ENCODE measurements at regions not wholly inside any gene's neighbourhood (a gene's known extent, or its start where the extent isn't known, plus 50 kb on each side); places are given as distances from the start of the nearest gene placed in this dataset.

GRCh38 chr4:22895482-22895881, 202.7 kb downstream of the GBA3 start:
- WGBS: 100% methylated on average over 1 of the region's 1 CpG
- intact Hi-C loops (cut with DNase I): no loop called here

GRCh38 chr4:22884157-22884556, 191.4 kb downstream of the GBA3 start:
- no peaks in the 10 kb centered on the region for H3K27me3 ChIP-seq
- intact Hi-C loops (cut with DNase I): no loop called here

More at GRCh38 chr4:22895482-22895881, 202.7 kb downstream of the GBA3 start:
- Histone ChIP-seq H3K4me1 (no peaks in the 10 kb centered on the region), H3K27me3 (no peaks in the 10 kb centered on the region), H3K9me3 (peaks cover 0 to 5% (median 0%) of the 10 kb centered on the region in 4 donors), H3K27ac (replicated peaks in 1 of 4) (no peak overlapping the region), H3K4me3 (no peak overlapping the region), H3K36me3 (no peaks in the 10 kb centered on the region)
- TF ChIP-seq CTCF (IDR thresholded peaks at IDR 0.05) (no peak), POLR2AphosphoS5 (IDR thresholded peaks at IDR 0.05) (no peak), POLR2A (IDR thresholded peaks at IDR 0.05; ENCODE audit: low read depth) (no peak), EP300 (IDR thresholded peaks at IDR 0.05) (no peak)
- DNase-seq (ENCODE audit: extremely low spot score): no peak

DNA sequence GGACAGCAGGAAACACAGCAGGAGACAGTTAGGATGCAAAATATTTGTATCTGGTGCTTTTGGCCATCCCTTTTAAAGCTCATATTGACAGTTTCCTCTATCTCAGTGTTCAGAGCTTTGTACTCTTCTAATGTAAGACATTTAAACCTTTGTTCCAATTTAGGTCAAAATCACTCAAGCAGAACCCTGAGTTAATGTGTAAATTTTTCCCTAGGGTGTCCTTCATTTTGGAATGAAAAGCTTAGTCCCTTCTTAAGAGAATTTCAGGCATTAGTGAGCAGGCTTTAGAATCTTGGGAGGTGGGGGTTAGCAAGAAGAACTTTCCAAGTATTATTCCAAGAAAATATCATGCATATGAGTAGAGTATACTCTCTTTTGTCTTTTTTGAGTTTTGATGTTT, 188.7 kb downstream of the GBA3 start:
- H3K9me3 ChIP-seq: no peaks in the 10 kb centered on the region
- TF ChIP-seq POLR2AphosphoS5 (IDR thresholded peaks at IDR 0.05) (no peak), EP300 (IDR thresholded peaks at IDR 0.05) (no peak), CTCF (IDR thresholded peaks at IDR 0.05) (no peak), POLR2A (IDR thresholded peaks at IDR 0.05; ENCODE audit: low read depth) (no peak)
- DNase-seq (ENCODE audit: extremely low spot score): no peak
- no peak overlapping the region for H3K4me3 ChIP-seq
- H3K4me1 ChIP-seq: no peaks in the 10 kb centered on the region
- H3K36me3 ChIP-seq: no peaks in the 10 kb centered on the region
- H3K27me3 ChIP-seq: no peaks in the 10 kb centered on the region
- H3K27ac ChIP-seq (replicated peaks in 1 of 4): no peak overlapping the region
- intact Hi-C loops (cut with DNase I): no loop called here

More at GRCh38 chr4:22884157-22884556, 191.4 kb downstream of the GBA3 start:
- DNase-seq (ENCODE audit: extremely low spot score): no peak
- Histone ChIP-seq H3K27ac (replicated peaks in 1 of 4) (no peak overlapping the region), H3K4me3 (no peak overlapping the region), H3K9me3 (no peaks in the 10 kb centered on the region), H3K4me1 (no peaks in the 10 kb centered on the region), H3K36me3 (no peaks in the 10 kb centered on the region)
- TF ChIP-seq POLR2AphosphoS5 (IDR thresholded peaks at IDR 0.05) (no peak), EP300 (IDR thresholded peaks at IDR 0.05) (no peak), CTCF (IDR thresholded peaks at IDR 0.05) (no peak), POLR2A (IDR thresholded peaks at IDR 0.05; ENCODE audit: low read depth) (no peak)

DNA sequence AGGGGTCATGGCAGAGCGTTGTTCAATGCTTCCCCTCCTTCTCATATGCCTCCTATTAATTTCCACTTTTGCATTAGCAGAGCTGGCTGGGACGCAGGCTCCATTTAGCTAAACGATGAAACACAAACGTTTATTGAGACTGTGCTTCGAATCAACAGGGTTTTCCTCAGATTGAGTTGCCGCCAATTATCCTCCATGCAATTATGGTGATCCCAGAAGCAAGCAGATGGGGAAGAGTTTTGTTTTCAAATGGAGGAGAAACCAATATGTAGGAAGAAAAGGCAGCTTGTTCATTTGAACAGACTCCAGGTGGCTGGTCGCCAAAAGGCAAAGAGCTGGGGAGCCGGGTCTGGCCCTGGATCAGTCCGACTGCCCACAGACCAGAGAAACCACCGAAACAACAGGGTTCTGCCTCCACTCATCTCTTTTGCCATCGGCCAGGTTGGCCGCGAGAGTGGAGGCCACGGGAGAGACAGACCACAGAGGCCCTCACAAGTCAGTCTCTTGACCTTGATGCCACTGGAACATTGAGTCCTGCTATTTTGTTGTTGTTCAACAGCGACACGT, 184.8 kb downstream of the GBA3 start:
- Histone ChIP-seq H3K27ac (replicated peaks in 1 of 4) (no peak overlapping the region), H3K27me3 (no peaks in the 10 kb centered on the region), H3K9me3 (no peaks in the 10 kb centered on the region), H3K4me1 (no peaks in the 10 kb centered on the region), H3K4me3 (no peak overlapping the region), H3K36me3 (no peaks in the 10 kb centered on the region)
- 79% methylated on average over 16 of the region's 16 CpGs for WGBS
- DNase-seq (ENCODE audit: extremely low spot score): no peak
- TF ChIP-seq POLR2A (IDR thresholded peaks at IDR 0.05; ENCODE audit: low read depth) (no peak), POLR2AphosphoS5 (IDR thresholded peaks at IDR 0.05) (no peak), CTCF (IDR thresholded peaks at IDR 0.05) (no peak), EP300 (IDR thresholded peaks at IDR 0.05) (no peak)
- intact Hi-C loops (cut with DNase I): no loop called here

GRCh38 chr4:22876270-22876669, 183.5 kb downstream of the GBA3 start:
- no peaks in the 10 kb centered on the region for H3K9me3 ChIP-seq
- DNase-seq (ENCODE audit: extremely low spot score): no peak
- H3K27ac ChIP-seq (replicated peaks in 1 of 4): no peak overlapping the region
- 86% methylated on average over 2 of the region's 2 CpGs for WGBS
- no peaks in the 10 kb centered on the region for H3K36me3 ChIP-seq
- H3K4me3 ChIP-seq: no peak overlapping the region
- H3K27me3 ChIP-seq: no peaks in the 10 kb centered on the region
- no peaks in the 10 kb centered on the region for H3K4me1 ChIP-seq
- TF ChIP-seq CTCF (IDR thresholded peaks at IDR 0.05): no peak
- TF ChIP-seq EP300 (IDR thresholded peaks at IDR 0.05): no peak
- no peak for TF ChIP-seq POLR2A (IDR thresholded peaks at IDR 0.05; ENCODE audit: low read depth)
- TF ChIP-seq POLR2AphosphoS5 (IDR thresholded peaks at IDR 0.05): no peak
- intact Hi-C loops (cut with DNase I): no loop called here

Data from esophagus muscularis mucosa (tissue), 4 donors.